ENCODE measurements at regions not wholly inside any gene's neighbourhood (a gene's known extent, or its start where the extent isn't known, plus 50 kb on each side); places are given as distances from the start of the nearest gene placed in this dataset.
"Not testable (repeated sequence)": the region's sequence is repeated elsewhere in the genome, so short reads cannot be mapped to it uniquely, and the experiment has no call there.

DNA sequence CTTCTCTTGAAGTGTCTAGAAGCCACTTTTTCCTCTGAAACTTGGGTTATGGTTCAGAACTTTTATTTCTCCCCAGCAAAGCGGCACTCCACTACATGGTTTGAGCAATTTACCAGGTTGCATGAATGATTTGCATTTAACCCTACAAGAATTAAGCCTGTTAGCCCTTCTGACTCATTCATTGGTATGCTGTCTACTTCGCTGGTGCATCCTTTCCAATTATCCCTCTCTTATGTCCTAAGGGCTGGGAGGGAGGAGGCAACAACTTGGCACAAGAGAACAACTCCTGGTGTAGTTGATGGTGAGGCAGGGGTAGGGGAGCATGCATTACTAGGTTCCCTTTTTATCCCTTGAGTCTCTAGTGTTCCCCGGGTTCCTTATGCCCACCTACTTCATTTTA is 293.4 kb upstream of the MEX3C start:
- Mint-ChIP-seq H3K4me3 (no peak overlapping the region), H3K4me1 (ENCODE audit: low read depth) (no peaks in the 10 kb centered on the region), H3K9me3 (no peaks in the 10 kb centered on the region), H3K36me3 (ENCODE audit: low read depth) (no peaks in the 10 kb centered on the region), H3K27ac (no peak overlapping the region), H3K27me3 (peaks cover 6% of the 10 kb centered on the region)

DNA sequence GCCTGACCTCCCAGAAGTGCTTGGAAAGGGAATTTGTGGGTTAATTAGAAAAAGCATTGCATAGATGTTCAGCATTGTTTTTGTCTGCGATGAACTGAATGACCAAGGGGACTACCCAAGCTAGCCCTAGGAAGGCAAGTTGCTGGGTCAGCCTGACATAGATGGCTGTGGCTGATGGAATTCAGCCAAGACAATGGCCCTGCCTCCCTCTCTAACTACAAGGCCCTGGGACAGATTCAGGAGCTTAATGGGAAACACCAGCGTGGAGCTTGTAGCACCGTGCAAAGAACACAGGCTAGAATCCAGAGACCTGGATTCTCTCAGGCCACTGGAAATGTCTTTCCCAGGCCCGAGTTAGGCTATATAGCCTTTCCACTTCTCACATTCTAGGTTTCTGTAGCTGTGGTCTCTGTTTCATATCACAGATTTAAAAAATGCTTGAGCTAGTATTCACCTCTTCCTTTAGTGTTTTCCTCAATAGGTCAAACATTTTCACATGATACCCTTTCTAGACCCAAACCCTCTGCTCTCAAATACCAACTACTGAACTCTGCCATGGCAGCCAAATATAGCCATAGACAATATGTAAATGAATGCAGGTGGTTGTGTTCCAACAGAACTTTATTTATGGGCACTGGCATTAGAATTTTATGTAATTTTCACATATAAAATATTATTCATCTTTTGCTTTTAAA is 294.3 kb upstream of the MEX3C start:
- Mint-ChIP-seq H3K4me1 (ENCODE audit: low read depth) (no peaks in the 10 kb centered on the region), H3K9me3 (no peaks in the 10 kb centered on the region), H3K36me3 (ENCODE audit: low read depth) (no peaks in the 10 kb centered on the region), H3K27me3 (peaks cover 6% of the 10 kb centered on the region), H3K4me3 (no peak overlapping the region), H3K27ac (no peak overlapping the region)

DNA sequence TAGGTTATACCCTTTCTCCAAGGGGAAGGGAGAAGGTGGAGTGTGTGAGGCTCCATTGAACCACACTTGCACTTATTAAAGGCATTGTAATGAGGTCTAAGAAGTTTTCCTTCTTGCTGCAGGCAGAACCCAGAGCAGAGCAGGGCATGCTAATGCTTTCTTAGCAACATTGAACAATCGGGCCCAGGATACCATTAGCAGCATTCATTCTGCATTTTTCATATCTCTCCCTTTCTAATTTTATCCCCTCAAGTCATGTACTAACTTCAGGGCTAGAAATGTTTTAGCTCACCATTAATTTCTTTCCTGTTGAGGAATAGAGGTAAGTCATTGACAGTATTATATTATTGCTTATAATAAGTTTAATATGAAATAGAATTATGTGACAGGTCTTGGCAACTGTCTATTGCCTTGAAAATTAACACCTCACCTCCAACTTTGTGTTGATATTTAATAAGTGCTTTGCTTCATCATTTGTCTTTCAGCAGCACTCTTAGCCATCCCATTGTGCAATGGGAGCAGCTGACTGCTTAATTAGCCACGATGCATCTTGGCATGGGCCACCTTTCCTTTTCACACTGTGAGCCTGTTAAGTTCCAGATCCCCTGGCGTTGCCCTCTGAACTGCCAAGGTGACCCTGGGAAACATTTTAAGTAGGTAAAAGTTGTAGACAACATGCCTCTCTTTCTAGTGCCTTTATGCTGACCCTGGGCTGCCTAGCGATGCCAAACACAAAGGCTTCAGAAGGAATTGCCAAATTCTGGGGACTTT is 300.8 kb upstream of the MEX3C start:
- H3K27me3 Mint-ChIP-seq = peaks cover 6% of the 10 kb centered on the region
- H3K36me3 Mint-ChIP-seq (ENCODE audit: low read depth) = no peaks in the 10 kb centered on the region
- H3K4me3 Mint-ChIP-seq = no peak overlapping the region
- H3K4me1 Mint-ChIP-seq (ENCODE audit: low read depth) = no peaks in the 10 kb centered on the region
- H3K9me3 Mint-ChIP-seq = no peaks in the 10 kb centered on the region
- no peak overlapping the region for H3K27ac Mint-ChIP-seq

DNA sequence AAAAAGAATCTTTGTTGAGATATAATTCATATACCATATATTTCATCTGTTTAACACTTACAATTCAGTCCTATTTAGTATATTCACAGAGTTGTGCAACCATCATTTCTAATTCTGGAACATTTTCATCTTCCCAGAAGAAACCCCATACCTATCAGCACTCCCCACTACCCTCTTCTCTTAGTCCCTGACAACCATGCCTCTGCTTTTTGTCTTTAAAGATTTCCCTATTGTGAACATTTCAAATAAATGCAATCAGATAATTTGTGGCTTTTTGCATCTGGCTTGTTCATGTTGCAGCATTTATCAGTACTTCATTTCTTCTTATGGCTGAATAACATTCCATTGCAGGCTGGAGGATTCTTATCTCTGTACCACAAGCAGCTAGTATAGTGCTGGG is 305.9 kb upstream of the MEX3C start:
- Mint-ChIP-seq H3K4me3 (no peak overlapping the region), H3K4me1 (ENCODE audit: low read depth) (no peaks in the 10 kb centered on the region), H3K36me3 (ENCODE audit: low read depth) (no peaks in the 10 kb centered on the region), H3K27me3 (no peaks in the 10 kb centered on the region), H3K27ac (no peak overlapping the region), H3K9me3 (no peaks in the 10 kb centered on the region)

DNA sequence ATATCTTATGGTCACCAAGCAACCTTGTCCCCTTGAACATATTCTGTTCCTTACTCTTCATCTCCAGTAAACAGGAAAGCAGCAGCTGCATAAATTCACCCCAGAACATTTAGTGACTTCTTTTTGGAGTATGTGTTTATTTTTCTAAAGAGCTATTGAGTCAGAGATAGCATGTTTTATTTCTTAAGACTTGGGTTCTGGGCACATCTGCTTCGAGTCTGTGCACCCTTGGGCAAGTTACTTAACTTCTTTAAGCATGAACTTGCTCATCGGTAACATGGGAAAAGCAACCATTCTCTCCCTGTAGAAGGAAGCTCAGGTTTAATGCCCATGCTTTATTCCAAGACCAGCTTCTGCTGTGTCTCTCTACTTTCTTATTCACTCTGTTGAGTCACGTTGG is 309.3 kb upstream of the MEX3C start:
- Mint-ChIP-seq H3K27ac (no peak overlapping the region), H3K27me3 (peaks cover 4% of the 10 kb centered on the region), H3K36me3 (ENCODE audit: low read depth) (no peaks in the 10 kb centered on the region), H3K4me3 (no peak overlapping the region), H3K9me3 (no peaks in the 10 kb centered on the region), H3K4me1 (ENCODE audit: low read depth) (no peaks in the 10 kb centered on the region)

DNA sequence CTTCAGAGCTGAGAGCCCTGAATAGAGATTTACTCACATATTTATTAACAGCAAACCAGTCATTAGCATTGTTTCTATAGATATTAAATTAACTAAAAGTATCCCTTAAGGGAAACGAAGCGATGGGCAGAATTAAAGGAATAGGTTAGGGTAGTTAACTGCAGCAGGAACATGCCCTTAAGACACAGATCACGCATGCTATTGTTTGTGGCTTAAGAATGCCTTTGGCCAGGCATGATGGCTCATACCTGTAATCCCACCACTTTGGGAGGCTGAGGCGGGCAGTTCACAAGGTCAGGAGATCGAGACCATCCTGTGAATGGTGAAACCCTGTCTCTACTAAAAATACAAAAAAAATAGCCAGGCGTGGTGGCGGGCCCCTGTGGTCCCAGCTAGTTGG is 310.9 kb upstream of the MEX3C start:
- H3K27me3 Mint-ChIP-seq; H3K9me3 Mint-ChIP-seq; H3K36me3 Mint-ChIP-seq (ENCODE audit: low read depth); H3K4me3 Mint-ChIP-seq; H3K4me1 Mint-ChIP-seq (ENCODE audit: low read depth); H3K27ac Mint-ChIP-seq: not testable (repeated sequence)

DNA sequence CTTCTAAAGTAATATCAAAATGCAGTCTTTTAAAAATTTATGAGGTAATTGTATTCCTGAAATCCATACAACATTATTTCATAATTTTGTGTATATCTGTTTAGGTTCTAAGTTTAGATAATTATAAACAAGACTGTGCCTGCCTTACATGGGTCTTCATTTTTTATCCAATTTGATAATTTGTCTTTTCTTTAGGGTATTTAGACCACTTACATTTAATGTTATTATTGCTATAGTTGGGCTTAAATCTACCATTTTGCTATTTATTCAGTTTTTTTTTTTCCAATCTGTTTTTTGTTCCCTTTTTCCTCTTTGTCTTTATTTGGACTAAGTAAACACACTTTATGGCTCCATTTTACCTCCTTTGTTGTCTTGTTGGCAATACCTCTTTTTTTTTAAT is 312.5 kb upstream of the MEX3C start:
- H3K4me1 Mint-ChIP-seq (ENCODE audit: low read depth) = no peaks in the 10 kb centered on the region
- peaks cover 11% of the 10 kb centered on the region for H3K27me3 Mint-ChIP-seq

DNA sequence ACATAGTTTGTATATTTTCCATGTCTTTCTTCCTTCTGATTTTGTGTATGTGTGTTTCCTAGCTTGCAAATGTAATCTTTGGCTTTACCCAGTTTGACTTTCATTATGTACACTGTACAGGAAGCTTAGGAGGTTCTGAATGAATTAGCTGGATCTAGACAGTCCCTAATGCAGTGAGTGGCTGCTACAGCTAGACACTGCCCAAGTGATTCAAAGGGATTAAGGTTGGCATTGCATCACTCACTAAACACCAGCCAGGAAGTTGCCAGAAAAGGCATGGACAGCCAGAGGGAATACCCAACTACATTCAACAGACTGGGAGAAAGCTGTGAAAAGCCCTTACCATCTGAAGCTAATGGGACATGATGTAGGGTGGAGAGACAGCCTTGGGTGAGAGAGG is 316.0 kb upstream of the MEX3C start:
- no peaks in the 10 kb centered on the region for H3K36me3 Mint-ChIP-seq (ENCODE audit: low read depth)
- peaks cover 15% of the 10 kb centered on the region for H3K27me3 Mint-ChIP-seq
- no peak overlapping the region for H3K27ac Mint-ChIP-seq
- no peak overlapping the region for H3K4me3 Mint-ChIP-seq
- H3K9me3 Mint-ChIP-seq = no peaks in the 10 kb centered on the region
- no peaks in the 10 kb centered on the region for H3K4me1 Mint-ChIP-seq (ENCODE audit: low read depth)

More for the DNA sequence above, 312.5 kb upstream of the MEX3C start:
- no peak overlapping the region for H3K4me3 Mint-ChIP-seq
- H3K9me3 Mint-ChIP-seq = no peaks in the 10 kb centered on the region
- H3K27ac Mint-ChIP-seq = no peak overlapping the region
- H3K36me3 Mint-ChIP-seq (ENCODE audit: low read depth) = no peaks in the 10 kb centered on the region

DNA sequence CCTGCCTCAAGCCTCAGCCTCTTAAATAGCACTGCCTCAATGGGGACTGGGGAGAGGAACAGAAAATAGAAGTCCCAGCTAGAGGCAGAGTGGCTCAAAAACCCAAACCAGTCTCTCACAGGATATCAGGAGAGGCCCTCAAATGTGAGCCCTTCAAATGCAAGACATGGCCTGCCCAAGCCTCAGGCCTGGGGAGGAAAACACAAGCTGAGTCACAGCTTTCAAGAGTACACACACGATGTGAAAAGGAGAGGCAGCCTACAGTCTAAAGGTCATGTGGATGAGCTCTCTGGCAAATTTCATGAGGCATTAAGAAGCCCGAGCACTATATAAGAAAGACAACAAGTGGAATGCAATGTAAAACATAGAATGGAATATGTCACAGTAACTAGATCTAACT is 316.6 kb upstream of the MEX3C start:
- Mint-ChIP-seq H3K4me3 (no peak overlapping the region), H3K27me3 (peaks cover 15% of the 10 kb centered on the region), H3K9me3 (no peaks in the 10 kb centered on the region), H3K27ac (no peak overlapping the region), H3K36me3 (ENCODE audit: low read depth) (no peaks in the 10 kb centered on the region), H3K4me1 (ENCODE audit: low read depth) (no peaks in the 10 kb centered on the region)

DNA sequence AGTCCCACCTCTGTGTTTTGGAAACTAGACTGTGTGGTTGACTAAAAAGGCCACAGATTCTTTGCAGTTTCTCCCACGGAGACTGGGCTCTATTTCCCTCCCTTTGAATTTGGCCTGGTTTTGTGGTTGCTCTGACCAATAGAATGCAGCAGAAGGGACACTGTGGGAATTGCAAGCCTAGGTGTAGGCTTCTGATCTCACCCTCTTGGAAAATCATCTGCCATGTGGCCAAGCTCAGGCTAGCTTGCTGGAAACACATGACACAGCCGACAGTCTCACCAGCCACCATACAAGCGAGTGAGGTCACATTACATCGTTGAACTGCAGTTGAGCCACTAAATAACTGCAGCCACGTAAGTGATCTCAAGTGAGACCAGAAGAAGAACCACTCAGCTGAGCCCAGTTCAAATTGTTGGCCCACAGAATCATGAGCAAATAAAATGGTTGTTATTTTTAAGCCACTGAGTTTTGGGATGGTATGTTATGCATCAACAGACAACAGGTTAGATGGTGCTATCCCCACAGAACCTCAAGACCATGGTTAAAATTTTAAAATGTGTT is 319.1 kb upstream of the MEX3C start:
- no peaks in the 10 kb centered on the region for H3K36me3 Mint-ChIP-seq (ENCODE audit: low read depth)
- peaks cover 16% of the 10 kb centered on the region for H3K27me3 Mint-ChIP-seq
- H3K9me3 Mint-ChIP-seq = no peaks in the 10 kb centered on the region
- no peak overlapping the region for H3K27ac Mint-ChIP-seq
- no peak overlapping the region for H3K4me3 Mint-ChIP-seq
- H3K4me1 Mint-ChIP-seq (ENCODE audit: low read depth) = no peaks in the 10 kb centered on the region

DNA sequence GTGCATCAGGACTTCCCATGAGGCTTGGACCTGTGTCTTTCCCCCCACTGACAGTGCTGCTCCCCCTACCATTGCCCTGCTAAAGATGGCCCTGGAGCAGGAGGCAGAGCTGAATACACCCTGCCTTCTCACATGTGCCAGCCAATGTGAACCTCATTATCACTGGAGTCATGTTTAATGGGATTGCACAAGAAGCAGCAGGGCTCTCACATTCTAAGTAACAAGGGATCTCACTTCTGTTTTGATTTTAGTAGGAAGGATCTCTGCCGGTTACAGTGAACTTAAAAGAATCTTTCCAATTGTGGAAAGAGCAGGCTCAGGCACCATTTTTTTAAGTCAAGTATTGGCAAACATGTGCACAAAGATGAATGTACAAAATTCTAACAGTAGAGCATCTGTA is 322.1 kb upstream of the MEX3C start:
- Mint-ChIP-seq H3K4me3 (no peak overlapping the region), H3K27me3 (peaks cover 13% of the 10 kb centered on the region), H3K27ac (no peak overlapping the region), H3K9me3 (no peaks in the 10 kb centered on the region), H3K4me1 (ENCODE audit: low read depth) (no peaks in the 10 kb centered on the region), H3K36me3 (ENCODE audit: low read depth) (no peaks in the 10 kb centered on the region)

DNA sequence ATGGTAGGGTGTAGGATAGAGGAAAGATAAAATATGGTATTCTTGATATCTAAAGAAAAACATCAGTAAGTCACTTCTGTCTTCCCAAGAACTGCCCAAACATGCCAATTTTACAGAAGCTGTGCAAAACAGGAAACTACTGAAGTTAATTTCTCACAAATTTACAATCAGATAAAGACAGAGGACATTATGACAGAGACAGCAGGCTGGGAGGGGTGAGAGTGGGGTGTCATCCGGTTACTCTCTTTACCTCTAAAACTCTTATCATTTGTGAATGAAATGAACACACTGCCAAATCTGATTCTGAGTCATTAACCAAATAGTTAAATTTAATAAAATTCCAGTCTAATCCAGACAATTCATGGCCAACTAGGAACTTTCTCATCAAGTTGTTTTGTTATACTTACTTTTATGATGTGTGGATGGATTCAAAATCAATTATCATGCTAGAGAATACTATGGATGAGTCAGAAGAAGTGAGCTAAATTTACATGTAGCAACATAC is 323.2 kb upstream of the MEX3C start:
- no peaks in the 10 kb centered on the region for H3K36me3 Mint-ChIP-seq (ENCODE audit: low read depth)
- peaks cover 9% of the 10 kb centered on the region for H3K27me3 Mint-ChIP-seq
- H3K4me1 Mint-ChIP-seq (ENCODE audit: low read depth) = no peaks in the 10 kb centered on the region
- no peak overlapping the region for H3K4me3 Mint-ChIP-seq
- H3K9me3 Mint-ChIP-seq = no peaks in the 10 kb centered on the region
- H3K27ac Mint-ChIP-seq = no peak overlapping the region

DNA sequence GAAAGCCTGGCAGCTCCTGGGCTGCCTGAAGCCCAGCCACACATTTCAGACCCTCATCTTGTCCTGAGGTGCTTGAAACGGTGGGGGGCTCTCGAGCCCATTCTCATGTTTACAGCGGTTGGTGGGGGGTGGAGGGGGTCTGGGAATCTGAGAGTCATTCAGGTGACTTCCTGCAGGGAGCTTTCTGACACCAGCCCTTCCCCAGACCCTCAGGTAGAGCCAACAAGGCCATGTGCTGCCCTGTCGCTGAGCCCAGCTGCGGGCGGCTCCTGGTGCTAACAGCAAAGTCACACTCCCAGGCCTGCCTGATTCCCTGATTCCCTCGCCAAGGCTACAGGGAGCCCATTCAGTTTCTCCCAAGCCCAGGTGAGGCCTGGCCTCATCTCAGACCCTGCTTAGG is 324.9 kb upstream of the MEX3C start:
- Mint-ChIP-seq H3K4me1 (ENCODE audit: low read depth) (no peaks in the 10 kb centered on the region), H3K27ac (no peak overlapping the region), H3K9me3 (no peaks in the 10 kb centered on the region), H3K4me3 (no peak overlapping the region), H3K27me3 (peaks cover 11% of the 10 kb centered on the region), H3K36me3 (ENCODE audit: low read depth) (no peaks in the 10 kb centered on the region)

DNA sequence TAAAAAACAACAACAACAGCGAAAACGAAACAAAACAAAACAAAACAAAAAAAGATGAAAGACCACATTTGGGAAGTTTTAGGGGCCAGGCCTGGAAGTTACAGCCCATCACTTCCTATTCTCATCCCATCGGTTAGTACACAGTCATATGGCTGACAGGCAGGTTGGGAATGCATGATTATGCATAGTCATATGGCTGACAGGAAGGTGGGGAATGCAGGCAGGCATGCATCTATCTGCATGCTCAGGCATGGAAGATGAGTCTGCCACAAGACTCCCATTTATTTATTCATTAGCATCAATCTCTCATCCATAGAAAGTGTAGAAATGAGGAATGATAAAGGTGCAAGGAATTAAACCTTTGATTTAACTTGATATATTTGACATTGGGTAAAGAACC is 325.3 kb upstream of the MEX3C start:
- peaks cover 13% of the 10 kb centered on the region for H3K27me3 Mint-ChIP-seq
- H3K4me3 Mint-ChIP-seq = no peak overlapping the region
- H3K27ac Mint-ChIP-seq = no peak overlapping the region
- H3K9me3 Mint-ChIP-seq = no peaks in the 10 kb centered on the region
- H3K4me1 Mint-ChIP-seq (ENCODE audit: low read depth) = no peaks in the 10 kb centered on the region
- H3K36me3 Mint-ChIP-seq (ENCODE audit: low read depth) = no peaks in the 10 kb centered on the region

DNA sequence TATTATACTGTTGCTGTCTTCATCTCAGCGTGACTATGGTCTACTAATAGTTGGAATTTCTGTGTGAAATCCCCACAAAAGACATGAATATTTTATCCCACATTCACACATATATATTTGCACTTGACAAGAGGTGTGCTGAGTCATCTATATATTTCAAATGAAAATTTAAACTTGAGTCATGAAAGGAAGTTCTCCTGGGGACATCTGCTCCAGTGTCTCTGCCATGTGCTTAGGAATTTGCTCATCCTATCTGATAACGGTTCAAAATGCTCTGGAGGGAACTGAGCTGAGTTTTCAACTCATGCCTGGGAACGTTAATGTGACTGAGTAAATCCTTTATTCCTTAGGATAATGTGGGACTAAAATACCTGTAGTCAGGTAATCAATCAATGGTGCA is 326.2 kb upstream of the MEX3C start:
- Mint-ChIP-seq H3K9me3 (no peaks in the 10 kb centered on the region), H3K4me3 (no peak overlapping the region), H3K36me3 (ENCODE audit: low read depth) (no peaks in the 10 kb centered on the region), H3K4me1 (ENCODE audit: low read depth) (no peaks in the 10 kb centered on the region), H3K27me3 (peaks cover 9% of the 10 kb centered on the region), H3K27ac (no peak overlapping the region)
